ENCODE measurements at regions not wholly inside any gene's neighbourhood (a gene's known extent, or its start where the extent isn't known, plus 50 kb on each side); places are given as distances from the start of the nearest gene placed in this dataset.

DNA sequence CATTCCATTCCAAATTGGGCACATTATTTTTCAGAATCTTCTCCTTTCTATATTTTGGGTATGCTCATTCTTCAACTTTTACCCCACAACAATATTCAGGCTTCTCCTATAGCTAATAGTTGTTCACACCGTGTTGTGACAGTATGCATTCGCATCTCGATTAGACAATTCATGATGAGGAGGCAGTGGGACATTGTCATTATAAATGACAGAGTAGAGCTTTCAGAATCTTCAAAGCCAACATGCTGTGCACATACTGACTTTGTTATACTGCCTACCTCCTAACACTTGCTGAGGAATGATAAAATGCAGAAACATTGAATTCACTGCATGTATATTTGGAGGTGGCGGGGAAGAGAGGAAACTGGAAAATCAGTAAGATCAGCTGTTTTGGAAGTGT, 714.2 kb downstream of the SUCLG1 start:
- no peak overlapping the region for H3K27ac ChIP-seq (ENCODE audit: low read length)
- no peaks in the 10 kb centered on the region for H3K9me2 ChIP-seq (replicated peaks; ENCODE audit: low read length)
- H3K36me3 ChIP-seq (ENCODE audit: low read depth, low read length) = no peaks in the 10 kb centered on the region
- H3K9me3 ChIP-seq (ENCODE audit: low read length) = 0 out of 2 replicates have a peak, but pooled peaks cover 4% of the 10 kb centered on the region
- DNase-seq = no peak
- no peaks in the 10 kb centered on the region for H4K20me1 ChIP-seq (ENCODE audit: low read length)
- no peak overlapping the region for H2AFZ ChIP-seq (ENCODE audit: low read length)
- CTCF ChIA-PET = no interaction called here
- H3K79me2 ChIP-seq (ENCODE audit: low read length) = no peaks in the 10 kb centered on the region
- no peak overlapping the region for H3K4me3 ChIP-seq (ENCODE audit: low read length)
- no peaks in the 10 kb centered on the region for H3F3A ChIP-seq (ENCODE audit: low read length, unreplicated experiment)
- TF ChIP-seq, protein P1, sequence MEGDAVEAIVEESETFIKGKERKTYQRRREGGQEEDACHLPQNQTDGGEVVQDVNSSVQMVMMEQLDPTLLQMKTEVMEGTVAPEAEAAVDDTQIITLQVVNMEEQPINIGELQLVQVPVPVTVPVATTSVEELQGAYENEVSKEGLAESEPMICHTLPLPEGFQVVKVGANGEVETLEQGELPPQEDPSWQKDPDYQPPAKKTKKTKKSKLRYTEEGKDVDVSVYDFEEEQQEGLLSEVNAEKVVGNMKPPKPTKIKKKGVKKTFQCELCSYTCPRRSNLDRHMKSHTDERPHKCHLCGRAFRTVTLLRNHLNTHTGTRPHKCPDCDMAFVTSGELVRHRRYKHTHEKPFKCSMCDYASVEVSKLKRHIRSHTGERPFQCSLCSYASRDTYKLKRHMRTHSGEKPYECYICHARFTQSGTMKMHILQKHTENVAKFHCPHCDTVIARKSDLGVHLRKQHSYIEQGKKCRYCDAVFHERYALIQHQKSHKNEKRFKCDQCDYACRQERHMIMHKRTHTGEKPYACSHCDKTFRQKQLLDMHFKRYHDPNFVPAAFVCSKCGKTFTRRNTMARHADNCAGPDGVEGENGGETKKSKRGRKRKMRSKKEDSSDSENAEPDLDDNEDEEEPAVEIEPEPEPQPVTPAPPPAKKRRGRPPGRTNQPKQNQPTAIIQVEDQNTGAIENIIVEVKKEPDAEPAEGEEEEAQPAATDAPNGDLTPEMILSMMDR (conservative IDR thresholded peaks at IDR 0.05; ENCODE audit: low read depth, low read length) = no peak
- TF ChIP-seq EZH2phosphoT487 (IDR thresholded peaks at IDR 0.05; ENCODE audit: borderline replicate concordance, low read length) (no peak), EZH2 (IDR thresholded peaks at IDR 0.05; ENCODE audit: low read length, unreplicated experiment) (no peak)
- H3K4me1 ChIP-seq (ENCODE audit: insufficient read depth, low read length) = no peaks in the 10 kb centered on the region
- H3K9ac ChIP-seq (ENCODE audit: low read length) = no peak overlapping the region
- POLR2A ChIA-PET (ENCODE audit: unreplicated experiment) = no interaction called here
- BruUV-seq (replicated peaks) = no TSS peak
- no peak for ATAC-seq
- no peak overlapping the region for H3K4me2 ChIP-seq (ENCODE audit: low read length)
- intact Hi-C loops (cut with micrococcal nuclease) = no loop called here
- no peaks in the 10 kb centered on the region for H3K27me3 ChIP-seq (ENCODE audit: low read length)

DNA sequence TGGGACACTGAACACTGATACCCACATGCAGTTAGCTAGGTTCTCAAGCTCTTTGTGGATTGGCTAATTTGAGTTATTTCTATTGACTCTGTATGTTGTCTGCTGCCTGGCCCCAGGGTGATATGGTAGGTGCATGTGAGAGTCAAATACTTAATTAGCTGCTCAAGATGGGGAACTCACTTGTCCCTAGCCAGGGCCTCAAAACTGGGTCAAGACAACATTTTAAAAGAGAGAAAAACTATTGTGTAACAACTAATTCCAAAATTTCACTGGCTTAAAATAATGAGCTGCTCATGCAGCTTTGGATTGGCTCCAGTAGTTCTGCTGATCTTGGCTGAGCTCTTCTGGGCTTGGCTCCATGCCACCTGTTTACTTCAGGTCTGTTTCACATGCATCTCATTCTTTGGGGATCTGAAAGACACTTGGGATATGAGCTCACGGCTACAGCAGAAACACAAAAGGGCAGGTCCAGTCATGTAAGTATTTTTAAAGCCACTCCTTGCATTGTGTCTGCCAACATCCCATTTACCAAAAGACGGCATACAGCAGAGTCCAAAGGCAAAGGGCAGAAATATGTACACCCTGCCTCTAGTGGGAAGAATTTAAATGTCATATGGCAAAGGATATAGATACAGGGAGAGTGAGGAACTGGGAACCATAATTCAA, 716.8 kb downstream of the SUCLG1 start:
- ChIA-PET POLR2A (ENCODE audit: unreplicated experiment) (no interaction called here), CTCF (no interaction called here)
- no peaks in the 10 kb centered on the region for H3K27me3 ChIP-seq (ENCODE audit: low read length)
- no peaks in the 10 kb centered on the region for H3K79me2 ChIP-seq (ENCODE audit: low read length)
- H2AFZ ChIP-seq (ENCODE audit: low read length) = no peak overlapping the region
- H3K9ac ChIP-seq (ENCODE audit: low read length) = no peak overlapping the region
- no peak for ATAC-seq
- H3K27ac ChIP-seq (ENCODE audit: low read length) = no peak overlapping the region
- H3K4me3 ChIP-seq (ENCODE audit: low read length) = no peak overlapping the region
- intact Hi-C loops (cut with micrococcal nuclease) = no loop called here
- no peak for DNase-seq
- H3F3A ChIP-seq (ENCODE audit: low read length, unreplicated experiment) = no peaks in the 10 kb centered on the region
- no peaks in the 10 kb centered on the region for H3K36me3 ChIP-seq (ENCODE audit: low read depth, low read length)
- no peaks in the 10 kb centered on the region for H3K4me1 ChIP-seq (ENCODE audit: insufficient read depth, low read length)
- TF ChIP-seq, protein P1 (conservative IDR thresholded peaks at IDR 0.05; ENCODE audit: low read depth, low read length) = no peak
- TF ChIP-seq EZH2 (IDR thresholded peaks at IDR 0.05; ENCODE audit: low read length, unreplicated experiment) (no peak), EZH2phosphoT487 (IDR thresholded peaks at IDR 0.05; ENCODE audit: borderline replicate concordance, low read length) (no peak)
- H4K20me1 ChIP-seq (ENCODE audit: low read length) = no peaks in the 10 kb centered on the region
- H3K4me2 ChIP-seq (ENCODE audit: low read length) = no peak overlapping the region
- H3K9me3 ChIP-seq (ENCODE audit: low read length) = peaks cover 4% of the 10 kb centered on the region; the same call in 1 of the 2 replicates
- H3K9me2 ChIP-seq (replicated peaks; ENCODE audit: low read length) = no peaks in the 10 kb centered on the region
- BruUV-seq (replicated peaks) = no TSS peak

DNA sequence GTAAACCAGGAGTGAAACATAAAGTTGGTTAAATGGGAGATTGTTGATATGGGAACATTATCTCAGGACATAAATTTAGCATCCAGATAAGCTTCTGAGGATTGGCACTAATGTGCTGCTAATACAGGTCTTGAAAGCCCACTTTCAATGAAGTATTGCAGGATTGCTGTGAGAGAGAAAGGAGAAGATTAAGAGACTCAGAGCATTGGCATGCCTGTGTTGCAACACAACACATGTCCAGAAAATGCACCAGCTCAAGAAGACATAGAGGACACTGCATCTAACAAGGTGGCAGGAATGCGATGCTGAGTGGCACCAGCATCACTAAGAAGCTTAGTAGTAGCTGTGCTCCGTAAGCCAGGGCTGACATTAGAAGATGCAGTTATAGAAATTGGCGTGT, 728.9 kb downstream of the SUCLG1 start:
- no peak overlapping the region for H3K4me2 ChIP-seq (ENCODE audit: low read length)
- ChIA-PET POLR2A (ENCODE audit: unreplicated experiment) (no interaction called here), CTCF (no interaction called here)
- no peak overlapping the region for H3K27ac ChIP-seq (ENCODE audit: low read length)
- H3K36me3 ChIP-seq (ENCODE audit: low read depth, low read length) = no peaks in the 10 kb centered on the region
- H2AFZ ChIP-seq (ENCODE audit: low read length) = no peak overlapping the region
- no peak overlapping the region for H3K4me3 ChIP-seq (ENCODE audit: low read length)
- no peaks in the 10 kb centered on the region for H3K79me2 ChIP-seq (ENCODE audit: low read length)
- H3K9me2 ChIP-seq (replicated peaks; ENCODE audit: low read length) = no peaks in the 10 kb centered on the region
- H3K9me3 ChIP-seq (ENCODE audit: low read length) = 0 out of 2 replicates have a peak, but pooled peaks cover 4% of the 10 kb centered on the region
- no peak overlapping the region for H3K9ac ChIP-seq (ENCODE audit: low read length)
- BruUV-seq (replicated peaks) = no TSS peak
- H3K4me1 ChIP-seq (ENCODE audit: insufficient read depth, low read length) = no peaks in the 10 kb centered on the region
- intact Hi-C loops (cut with micrococcal nuclease) = no loop called here
- H4K20me1 ChIP-seq (ENCODE audit: low read length) = no peaks in the 10 kb centered on the region
- H3K27me3 ChIP-seq (ENCODE audit: low read length) = no peaks in the 10 kb centered on the region
- no peaks in the 10 kb centered on the region for H3F3A ChIP-seq (ENCODE audit: low read length, unreplicated experiment)
- DNase-seq (no peak), ATAC-seq (no peak)
- TF ChIP-seq EZH2 (IDR thresholded peaks at IDR 0.05; ENCODE audit: low read length, unreplicated experiment) = no peak
- TF ChIP-seq EZH2phosphoT487 (IDR thresholded peaks at IDR 0.05; ENCODE audit: borderline replicate concordance, low read length) = no peak
- TF ChIP-seq, protein P1 (conservative IDR thresholded peaks at IDR 0.05; ENCODE audit: low read depth, low read length) = no peak
